NCI-H510A treated with DMSO at 0.1 percent for 48 hours (cell line): ENCODE measurements at regions not wholly inside any gene's neighbourhood (a gene's known extent, or its start where the extent isn't known, plus 50 kb on each side); places are given as distances from the start of the nearest gene placed in this dataset.
A peak's percentile ranks its signal among the peaks of the same experiment; 100 is the strongest.

ENCODE experiments used
- DNase-seq: peaks from one replicate; lab custom pipeline; 2025; lab: John Stamatoyannopoulos, UW

DNA sequence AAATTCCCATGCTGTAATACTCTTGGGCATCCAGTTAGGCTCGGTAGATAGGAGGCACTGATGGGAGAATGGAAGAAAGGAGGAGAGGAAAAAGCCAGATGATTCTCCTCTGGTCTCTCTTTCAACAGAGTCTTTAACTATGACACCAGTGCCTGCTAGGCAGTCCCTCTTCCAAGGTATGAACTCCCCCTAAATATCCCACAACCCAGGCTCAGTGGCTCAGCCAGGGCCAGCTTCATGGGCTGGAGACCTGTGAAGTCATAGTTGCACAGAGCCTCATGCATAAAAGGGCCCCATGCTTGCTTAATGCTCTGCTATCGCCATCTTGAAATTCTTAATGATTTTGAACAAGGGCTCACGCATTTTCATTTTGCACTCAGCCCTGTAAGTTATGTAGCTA, 869.2 kb upstream of the GCFC2 start:
- DNase-seq: no peak

DNA sequence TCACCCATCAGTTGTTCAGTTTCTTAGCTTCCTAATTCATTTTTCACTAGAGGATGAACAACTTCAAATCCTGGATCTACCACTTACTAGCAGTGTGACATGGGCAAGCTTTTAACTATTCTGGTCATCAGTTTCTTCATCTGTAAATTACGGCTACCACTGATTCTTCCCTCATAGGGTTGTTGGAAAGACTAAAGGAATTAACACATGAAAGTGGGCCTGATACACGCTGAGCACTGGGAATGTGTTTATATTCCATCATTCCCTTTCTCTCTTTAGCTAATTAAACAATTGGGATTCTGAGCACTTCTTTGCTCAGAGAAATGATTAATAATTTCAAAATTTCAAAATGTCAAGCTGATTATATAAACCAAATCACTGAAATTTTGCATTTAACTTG, 862.3 kb upstream of the GCFC2 start:
- DNase-seq: no peak

DNA sequence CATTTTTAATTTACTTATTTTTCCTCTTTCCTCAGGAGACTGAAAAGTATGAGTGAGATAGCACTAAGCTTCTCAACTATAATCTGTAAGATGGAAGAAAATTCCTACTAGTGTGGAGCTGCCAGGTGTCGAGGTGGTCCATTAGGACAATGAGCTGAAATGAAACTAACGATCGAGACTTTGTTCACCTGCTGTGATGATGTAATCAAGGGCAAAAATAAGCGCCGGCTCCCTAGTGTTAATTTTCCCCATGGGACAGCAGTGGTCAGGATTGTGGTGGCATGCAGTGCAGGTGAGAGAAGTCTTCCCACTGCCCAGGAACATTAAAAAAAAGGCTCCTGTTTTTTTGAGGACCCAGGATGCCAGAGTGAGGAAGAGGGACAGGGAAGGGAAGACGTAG, 859.1 kb upstream of the GCFC2 start:
- DNase-seq: no peak

DNA sequence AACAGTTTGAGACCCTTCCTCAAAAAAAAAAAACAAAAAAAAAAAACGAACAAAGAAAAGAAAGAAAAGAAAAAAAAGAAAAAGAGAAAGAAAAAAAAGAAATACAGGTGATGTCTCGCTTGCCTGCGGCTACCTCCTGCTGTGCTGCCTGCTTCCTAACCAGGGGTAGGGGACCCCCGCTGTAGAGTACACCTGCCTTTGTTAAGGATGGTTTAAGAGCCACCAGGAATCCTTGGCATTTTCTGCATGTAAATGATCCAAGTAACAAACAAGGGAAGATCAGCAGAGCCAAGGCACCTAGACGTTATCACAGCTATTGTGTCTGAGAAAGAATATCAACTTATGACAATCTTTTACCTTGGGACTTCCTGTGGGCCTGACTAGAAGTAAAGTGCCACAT, 856.8 kb upstream of the GCFC2 start:
- no peak for DNase-seq

DNA sequence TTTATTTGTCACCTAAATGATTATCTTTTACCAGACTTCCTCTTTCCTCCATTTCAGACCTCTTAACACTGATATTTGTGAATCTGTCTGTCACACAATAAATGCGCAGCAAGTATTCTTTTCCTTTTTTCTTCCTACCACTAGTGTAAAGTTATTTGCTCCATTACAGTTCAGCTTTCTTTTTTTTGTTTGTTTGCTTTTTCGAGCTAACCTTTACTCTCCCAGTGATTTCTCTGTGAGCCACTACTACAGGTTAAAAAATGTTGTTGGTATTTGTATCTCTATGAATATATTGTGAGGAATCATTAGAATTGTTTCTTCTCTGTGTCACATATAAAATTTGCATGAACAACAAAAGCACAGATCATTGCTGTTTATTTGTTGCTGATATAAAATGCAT, 854.0 kb upstream of the GCFC2 start:
- DNase-seq: no peak

DNA sequence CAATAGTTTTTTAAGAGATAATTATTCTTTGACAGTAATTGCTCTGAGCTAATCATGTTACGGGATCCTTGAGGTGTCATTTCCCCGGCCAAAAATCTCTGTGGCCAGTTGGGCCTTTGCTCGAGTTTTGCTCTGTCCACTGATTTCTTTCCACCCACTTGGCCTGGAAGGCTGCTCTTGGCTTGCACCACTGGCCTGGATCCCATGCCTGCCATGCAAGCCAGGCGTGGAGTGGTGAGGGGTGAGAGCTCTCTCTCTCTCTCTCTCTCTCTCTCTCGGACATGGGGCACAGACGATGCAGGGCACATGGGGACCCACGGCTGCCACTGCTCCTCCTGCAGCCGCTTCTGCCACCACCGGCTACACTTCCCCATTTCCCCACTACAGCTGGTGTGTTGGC, 853.0 kb upstream of the GCFC2 start:
- no peak for DNase-seq

DNA sequence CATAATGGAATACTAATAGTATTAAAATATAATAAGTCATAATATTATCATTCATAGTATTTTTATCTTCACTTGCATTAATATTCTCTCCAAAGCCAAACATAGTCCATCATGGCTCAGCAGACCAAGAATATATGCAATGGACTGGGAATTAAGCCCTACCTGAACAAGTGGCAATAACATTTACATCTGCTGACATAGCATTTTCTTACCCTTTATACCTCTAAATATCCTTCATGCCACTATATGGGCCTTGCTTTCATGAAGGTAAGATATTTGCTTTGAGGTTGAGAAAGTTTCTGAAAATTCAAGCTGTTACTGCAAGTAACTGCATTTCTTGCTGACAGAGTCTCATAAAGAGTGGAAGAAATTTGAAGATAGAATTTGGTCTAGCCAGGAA, 847.4 kb upstream of the GCFC2 start:
- DNase-seq: no peak

DNA sequence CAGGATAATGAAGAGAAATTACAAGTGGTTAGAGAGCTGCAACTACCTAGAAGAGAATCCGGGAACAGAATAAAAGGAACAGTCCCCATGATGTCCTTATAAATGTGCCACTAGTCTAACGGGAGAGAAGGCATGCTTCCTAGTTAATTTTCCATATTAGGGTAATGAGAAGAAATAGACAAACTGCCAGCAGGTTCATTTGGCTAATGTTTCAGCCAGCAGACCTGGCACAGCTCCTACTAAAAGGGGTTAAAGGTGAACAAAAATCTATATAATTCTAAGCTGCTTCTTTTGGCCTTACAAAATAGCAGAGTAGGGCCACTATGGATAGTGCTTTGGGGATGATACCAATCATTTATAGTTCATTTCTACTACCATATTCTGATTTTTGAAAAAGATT, 845.3 kb upstream of the GCFC2 start:
- DNase-seq: no peak

DNA sequence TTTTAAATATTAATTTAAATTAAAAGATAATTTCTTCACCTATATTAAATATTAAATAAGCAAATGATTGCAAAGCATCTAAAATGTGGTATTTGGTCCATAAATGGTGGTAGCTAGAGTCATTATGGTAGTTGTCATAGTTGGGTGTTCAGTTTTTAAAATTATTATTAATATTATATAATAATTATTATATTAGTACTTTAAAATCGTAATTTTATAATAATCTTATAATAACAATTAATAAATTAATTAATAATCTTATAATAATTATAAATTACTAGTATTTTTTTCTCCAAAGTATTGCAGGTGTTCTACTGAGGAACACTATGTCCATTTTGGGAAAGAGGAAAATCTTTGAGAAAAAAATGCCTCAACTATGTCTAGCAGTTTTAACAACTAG, 835.5 kb upstream of the GCFC2 start:
- no peak for DNase-seq

DNA sequence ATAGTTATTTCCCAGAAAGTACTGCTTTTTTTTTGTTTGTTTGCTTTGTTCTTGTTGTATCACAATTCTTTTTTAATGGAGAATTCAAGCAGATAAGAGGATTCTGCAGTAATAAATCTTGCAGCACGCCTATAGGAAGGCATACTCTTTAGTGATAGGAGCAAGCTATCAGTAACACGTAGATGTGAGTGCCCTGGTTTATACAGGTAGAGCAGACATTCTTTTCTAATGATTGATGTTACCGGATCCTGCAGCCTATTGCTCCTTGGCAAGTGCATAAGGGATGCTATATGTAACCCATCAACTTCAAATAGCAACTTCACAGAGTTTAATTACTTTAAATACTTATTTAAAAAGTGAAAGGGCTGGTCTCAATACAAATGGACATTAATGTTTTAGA, 834.2 kb upstream of the GCFC2 start:
- no peak for DNase-seq

DNA sequence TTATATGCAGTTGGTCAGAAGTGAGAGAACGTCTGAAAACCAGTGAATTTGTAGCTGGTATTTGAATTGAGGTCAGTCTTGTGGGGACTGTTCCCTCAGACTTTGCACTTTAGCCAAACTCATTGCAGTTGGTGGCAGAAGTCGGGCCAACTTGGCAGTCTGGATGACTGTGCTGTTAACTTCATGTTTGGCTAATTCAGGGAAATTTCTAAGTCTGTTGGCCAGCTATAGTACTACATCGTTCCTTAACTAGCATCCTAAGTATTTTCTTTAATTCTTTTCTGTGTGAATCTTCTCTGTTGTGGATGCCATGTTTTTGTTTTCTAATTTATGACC, 806.8 kb upstream of the GCFC2 start:
- no peak for DNase-seq

DNA sequence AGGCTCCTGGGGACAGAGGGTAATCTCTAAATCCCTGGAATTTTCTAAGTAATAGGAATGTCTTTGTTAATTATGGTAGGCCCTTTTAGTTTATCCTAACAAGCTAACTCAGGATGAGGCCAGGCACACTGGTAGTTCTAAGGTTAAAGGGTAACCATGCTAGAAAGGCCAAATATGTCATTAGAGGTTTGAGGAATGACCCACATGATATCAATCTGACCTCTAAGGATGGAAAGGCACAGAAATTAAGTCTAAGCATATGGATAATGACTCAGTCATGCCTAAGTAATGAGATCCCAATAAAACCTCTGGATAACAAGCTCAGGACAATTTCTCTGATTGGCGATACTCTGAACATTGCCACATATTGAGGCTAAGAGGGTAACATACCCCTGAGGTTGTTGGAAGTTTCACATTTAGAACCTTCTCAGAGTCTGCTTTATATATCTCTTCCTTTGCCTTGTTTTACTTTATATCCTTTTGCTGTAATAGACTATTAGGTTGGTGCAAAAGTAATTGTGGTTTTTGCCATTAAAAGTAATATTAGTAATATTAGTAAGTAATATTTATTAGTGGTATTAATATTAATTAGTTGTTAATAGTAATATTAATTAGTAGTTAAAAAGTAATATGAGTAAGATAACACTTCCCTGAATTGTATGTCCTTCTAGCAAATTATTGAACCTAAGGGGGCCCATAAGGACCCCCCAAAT, 806.3 kb upstream of the GCFC2 start:
- no peak for DNase-seq

DNA sequence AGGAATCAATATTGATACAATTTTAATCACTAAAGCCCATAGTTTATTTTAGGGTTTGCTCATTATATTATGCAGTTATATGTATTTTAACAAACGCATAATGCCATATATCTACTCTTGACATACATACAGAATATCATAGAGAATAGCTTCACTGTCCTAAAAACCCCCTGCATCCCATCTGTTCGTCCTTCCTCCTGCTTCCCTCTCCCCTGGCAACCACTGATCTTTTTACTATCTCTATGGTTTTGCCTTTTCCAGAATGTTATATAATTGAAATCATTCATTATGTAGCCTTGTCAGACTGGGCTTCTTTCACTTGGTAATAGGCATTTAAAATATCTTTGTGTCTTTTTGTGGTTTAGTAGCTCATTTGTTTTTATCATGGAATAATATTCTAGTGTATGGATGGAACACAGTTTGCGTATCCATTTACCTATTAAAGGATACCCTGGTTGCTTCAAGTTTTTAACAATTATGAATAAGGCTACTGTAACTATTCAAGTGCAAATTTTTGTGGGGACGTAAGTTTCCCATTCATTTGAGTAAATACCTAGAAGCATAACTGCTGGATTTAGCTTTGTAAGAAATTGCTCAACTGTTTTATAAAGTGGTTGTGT, 801.6 kb upstream of the GCFC2 start:
- no peak for DNase-seq

DNA sequence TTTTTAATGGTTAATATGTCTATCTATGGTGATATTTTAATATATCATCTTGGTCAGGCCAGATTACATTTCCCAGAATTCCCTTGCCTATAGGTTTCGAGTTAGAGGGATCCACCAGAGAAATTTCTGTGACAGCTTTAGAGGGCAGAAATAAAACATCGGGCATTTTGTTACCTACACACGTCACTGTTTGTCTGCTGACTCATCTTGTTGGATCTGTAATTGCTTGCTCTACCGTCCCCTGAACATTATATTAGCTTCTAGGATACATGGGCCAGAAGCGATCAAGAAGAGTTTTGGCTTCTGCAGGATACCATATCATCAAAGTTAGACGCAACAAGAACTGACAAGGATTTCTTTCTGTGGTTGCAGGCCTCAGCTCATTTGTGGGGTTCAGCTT, 795.8 kb upstream of the GCFC2 start:
- DNase-seq: no peak

DNA sequence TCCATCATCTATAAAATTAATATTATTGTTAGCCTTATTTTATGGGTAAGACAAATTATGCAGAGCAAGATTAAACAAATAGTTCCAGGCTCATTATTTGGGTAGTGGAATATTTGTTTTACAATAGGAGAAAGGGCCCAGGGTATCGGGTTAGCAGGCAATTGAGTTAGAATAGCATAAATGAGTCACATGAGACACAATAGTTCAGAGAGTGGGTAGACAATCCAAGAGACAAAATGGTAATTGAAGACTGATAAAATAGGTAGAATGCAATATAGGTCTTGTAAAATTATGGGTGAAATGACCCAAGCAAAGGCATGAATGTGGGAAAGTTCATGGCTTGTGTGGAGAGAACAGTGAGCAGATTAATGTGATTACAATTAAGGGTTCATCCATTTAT, 790.9 kb upstream of the GCFC2 start:
- no peak for DNase-seq

DNA sequence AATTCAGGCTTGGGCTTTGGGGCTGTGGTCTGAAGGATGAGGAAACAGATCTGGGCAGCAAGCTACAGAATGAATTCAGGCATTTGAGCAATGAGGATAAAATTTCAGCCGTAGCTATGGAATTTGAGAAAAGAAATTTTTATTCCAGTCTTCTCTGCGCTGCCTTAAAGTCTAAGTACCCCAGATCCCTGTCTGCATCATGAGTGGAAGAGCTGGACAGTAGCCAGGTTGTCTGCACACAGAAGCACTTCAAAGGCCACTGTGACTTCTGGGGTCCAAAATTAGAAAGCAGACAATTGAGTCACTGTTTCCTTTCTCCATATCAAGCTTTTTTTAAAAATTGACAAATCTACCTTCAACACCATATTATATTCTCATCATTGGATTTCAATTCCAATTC, 787.6 kb upstream of the GCFC2 start:
- DNase-seq: no peak

DNA sequence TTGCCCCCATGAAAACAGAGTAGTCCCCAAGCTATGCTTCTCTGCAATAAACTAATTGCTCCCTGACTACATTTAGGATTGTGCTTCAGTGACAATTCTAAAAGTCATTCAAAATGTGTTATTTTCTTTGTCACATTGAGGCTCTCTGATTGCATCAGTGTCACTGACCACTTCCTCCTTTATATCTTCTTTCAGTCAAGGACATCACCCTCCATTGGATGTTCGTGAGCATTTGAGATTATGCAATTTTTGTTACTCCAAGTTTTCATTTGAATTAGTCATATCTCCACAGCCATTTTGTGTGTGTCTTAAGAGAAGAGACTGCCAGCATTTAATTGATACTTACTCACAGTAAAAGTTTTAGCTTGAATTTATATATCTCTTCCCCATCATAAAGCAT, 780.8 kb upstream of the GCFC2 start:
- no peak for DNase-seq

DNA sequence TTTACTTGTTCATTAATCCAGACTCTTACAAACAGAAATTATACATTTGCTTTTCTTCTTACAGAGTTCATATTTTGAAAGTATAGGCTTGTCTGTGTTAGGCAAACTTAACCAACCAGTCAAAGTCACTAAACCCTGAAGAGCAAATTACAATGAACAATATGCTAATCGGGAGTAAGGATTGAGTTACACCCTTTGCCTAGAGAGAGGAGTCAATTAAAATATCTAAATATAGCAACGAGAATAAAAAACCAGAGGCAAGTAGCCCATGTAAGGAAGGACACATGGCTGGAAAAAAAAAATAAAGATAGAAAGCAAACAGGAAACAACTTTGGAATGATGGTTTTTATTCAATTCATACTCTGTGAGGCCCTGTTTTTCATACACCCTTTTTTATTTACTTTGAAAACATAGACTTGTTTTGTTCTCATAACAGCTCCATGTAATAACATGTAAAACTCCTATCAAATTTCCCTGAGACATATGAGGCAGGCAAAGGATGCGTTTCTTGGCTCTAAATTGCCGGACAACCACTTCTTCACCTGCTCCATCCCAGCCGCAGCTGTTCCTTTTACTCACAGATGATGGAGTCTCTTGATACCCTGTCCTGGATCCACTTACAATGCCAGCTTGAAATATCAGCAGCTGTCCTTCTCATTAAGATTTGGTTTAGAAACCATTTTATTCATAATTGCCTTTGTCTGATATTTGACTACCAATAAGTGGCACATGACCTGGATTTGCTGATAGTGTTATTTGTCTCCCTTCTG, 767.7 kb upstream of the GCFC2 start:
- peak; percentile 71 for DNase-seq

DNA sequence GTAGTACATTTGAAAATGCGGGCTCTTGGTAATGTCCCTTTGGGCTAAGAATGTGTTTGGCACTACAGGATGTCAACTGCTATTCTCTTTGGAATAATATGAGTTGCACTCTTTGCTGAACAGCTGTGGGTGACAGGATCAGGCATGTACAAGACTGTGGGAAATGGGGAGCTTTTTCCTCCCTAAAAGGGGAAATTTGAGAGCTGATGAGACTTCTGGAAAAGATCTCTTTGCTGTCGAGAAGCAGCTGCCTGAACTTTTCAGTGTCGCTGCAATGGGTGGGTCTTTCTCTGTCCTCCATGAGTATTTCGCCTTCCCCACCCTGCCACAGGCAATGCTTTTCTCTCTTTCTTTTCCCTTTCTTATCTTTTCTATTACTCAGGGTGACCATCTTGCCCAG, 762.2 kb upstream of the GCFC2 start:
- no peak for DNase-seq

DNA sequence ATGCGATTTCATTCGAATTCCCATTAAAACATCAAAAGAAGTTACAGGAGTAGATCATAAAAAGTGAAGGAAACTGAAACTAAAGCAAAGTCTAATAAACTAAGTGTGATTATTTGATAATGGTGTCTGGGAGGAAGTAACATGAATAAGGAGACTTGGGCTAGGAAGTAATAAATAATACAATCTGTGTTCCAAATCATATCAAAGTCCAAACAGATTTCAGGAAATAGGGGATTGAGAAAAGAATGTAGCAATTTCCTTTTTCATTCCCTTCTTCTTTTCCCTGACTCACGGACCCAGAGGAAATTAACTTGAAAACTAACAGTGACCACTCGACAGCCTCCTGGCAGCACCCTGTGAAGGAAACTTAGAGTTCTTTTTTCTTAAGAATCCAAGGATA, 758.4 kb upstream of the GCFC2 start:
- no peak for DNase-seq

DNA sequence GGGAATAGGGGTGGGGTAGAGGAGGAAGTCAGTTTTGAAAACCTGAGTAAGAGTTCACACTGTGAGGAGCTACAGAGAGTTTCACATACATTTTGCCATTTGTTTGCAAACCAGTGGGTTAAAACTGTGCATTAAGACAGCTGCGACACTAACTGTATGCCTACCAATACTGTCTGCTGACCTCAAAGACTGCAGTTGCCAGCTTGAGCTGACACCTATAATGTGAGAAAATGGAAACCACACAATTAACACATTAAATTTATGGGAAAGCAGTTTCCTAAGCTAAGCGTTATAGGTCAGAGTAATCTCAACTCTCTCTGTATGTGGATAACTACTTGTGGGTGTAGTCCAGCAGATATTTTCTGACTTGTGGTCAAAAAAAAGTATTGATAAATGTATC, 756.6 kb upstream of the GCFC2 start:
- DNase-seq: no peak

DNA sequence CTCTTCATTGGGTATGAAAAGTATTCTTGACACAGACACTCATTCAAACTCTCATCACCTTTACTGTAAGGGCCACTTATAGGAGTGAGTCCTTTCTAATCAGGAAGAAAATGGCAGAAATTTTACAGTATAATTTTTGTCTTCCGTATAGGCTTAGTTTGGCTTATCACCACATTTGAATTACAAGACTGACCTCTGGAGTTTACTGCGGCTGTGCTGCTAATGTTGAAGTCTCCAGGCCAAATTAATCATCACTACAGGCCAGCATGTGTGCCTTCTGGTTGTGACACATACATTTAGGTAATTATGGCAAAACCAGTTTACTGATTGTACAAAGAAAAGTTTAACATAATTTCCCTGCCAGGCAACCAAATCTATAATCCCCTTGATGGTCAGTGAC, 753.6 kb upstream of the GCFC2 start:
- no peak for DNase-seq

DNA sequence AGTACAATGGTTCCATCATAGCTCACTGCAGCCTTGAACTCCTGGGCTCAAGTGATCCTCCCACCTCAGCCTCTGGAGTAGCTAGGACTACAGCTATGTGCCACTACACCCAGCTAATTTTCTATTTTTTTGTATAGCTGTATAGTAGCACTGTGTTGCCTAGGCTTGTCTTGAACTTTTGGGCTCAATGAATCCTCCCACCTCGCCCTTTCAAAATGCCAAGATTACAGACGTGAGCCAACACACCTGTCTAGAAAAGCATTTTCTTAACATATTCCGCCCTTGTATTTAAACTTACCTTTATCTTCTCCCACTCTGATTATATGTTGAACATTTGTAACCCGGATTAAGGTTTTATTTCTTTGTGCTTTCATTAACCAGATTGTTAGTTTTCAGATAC, 750.7 kb upstream of the GCFC2 start:
- DNase-seq: no peak

DNA sequence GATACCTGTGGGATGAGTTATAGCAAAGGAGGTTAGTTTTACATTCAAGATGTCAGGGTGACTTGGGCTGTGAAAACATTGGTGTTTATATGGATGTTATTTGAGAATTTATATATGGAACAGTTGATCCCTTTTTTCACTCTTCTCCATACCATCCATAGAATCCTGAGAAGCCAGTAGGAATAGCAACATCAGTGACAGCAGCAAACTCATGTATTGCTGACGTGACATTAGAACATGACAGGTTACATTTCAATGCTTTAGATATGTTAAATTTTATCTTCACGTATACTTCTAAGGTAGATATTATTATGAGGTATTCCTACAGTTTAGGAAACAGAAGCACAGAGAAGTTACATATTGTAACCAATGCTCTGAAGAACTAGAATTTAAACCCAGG, 745.2 kb upstream of the GCFC2 start:
- DNase-seq: no peak
